Loucy (cell line): ENCODE measurements at regions not wholly inside any gene's neighbourhood (a gene's known extent, or its start where the extent isn't known, plus 50 kb on each side); places are given as distances from the start of the nearest gene placed in this dataset.

Experiments
- CTCF ChIP-seq: fragments of 200-600 bp; sonication (generic); conservative IDR thresholded peaks from 2 replicates; pipeline ENCODE4 v1.5.1; 2014; ENCODE audit warnings: mild to moderate bottlenecking, antibody characterized with exemption, low read length
- EZH2phosphoT487 ChIP-seq: fragments of 200-600 bp; IDR thresholded peaks from 2 replicates; pipeline ENCODE4 v1.6.1; 2018; ENCODE audit warnings: antibody characterized with exemption, mild to moderate bottlenecking, moderate library complexity, borderline replicate concordance

- TF ChIP-seq CTCF (no peak), EZH2phosphoT487 (no peak)
Observed at GRCh38 chr1:200323856-200324400, 85.9 kb downstream of the ZNF281 start.
